Fibroblast of lung (primary cell): ENCODE measurements at regions not wholly inside any gene's neighbourhood (a gene's known extent, or its start where the extent isn't known, plus 50 kb on each side); places are given as distances from the start of the nearest gene placed in this dataset.
A peak's percentile ranks its signal among the peaks of the same experiment; 100 is the strongest.

Experiments
- DNase-seq, 2 donors: peaks; one replicate each; pipeline versions ENCODE4 v3.0.0 to v3.0.0-alpha.2; 2010; ENCODE audit warnings: low read depth in 2 of 2
- H2AFZ ChIP-seq: 2 replicates; pipeline ENCODE4 v1.5.1; 2012; ENCODE audit warnings: low read length, control low read depth, inconsistent platforms
- H3K27ac ChIP-seq: 2 replicates; pipeline ENCODE4 v1.5.1; 2011; ENCODE audit warnings: low read length, control low read depth; ENCODE audit not compliant: insufficient read depth
- H3K27me3 ChIP-seq: 2 replicates; pipeline ENCODE4 v1.5.1; 2011; ENCODE audit warnings: mild to moderate bottlenecking, low read length; ENCODE audit not compliant: control insufficient read depth, insufficient read depth
- H3K36me3 ChIP-seq: 2 replicates; pipeline ENCODE4 v1.5.1; 2011; ENCODE audit warnings: low read length; ENCODE audit not compliant: control insufficient read depth, insufficient read depth
- H3K4me1 ChIP-seq: 2 replicates; pipeline ENCODE4 v1.5.1; 2011; ENCODE audit warnings: low read length; ENCODE audit not compliant: control insufficient read depth, insufficient read depth; ENCODE audit errors: extremely low read depth
- H3K4me2 ChIP-seq: 2 replicates; pipeline ENCODE4 v1.5.1; 2011; ENCODE audit warnings: low read length, control low read depth; ENCODE audit not compliant: insufficient read depth; ENCODE audit errors: extremely low read depth
- H3K4me3 ChIP-seq, 4 experiments: fragments of 200-600 bp in 1 of 4; sonication (generic) in 1 of 4; replicated peaks in 1 of 4; 2 replicates each; pipeline ENCODE4 v1.5.1; 2011 to 2016; ENCODE audit warnings: low read length in 4 of 4, low read depth in 3 of 4, mild to moderate bottlenecking in 3 of 4, control low read depth in 2 of 4, inconsistent platforms in 1 of 4, mixed read lengths in 1 of 4; ENCODE audit not compliant: insufficient read depth in 1 of 4; ENCODE audit errors: control extremely low read depth in 1 of 4
- H3K79me2 ChIP-seq: 2 replicates; pipeline ENCODE4 v1.5.1; 2012; ENCODE audit warnings: mild to moderate bottlenecking, low read length, inconsistent platforms; ENCODE audit not compliant: control insufficient read depth, insufficient read depth
- H3K9ac ChIP-seq: 2 replicates; pipeline ENCODE4 v1.5.1; 2011; ENCODE audit warnings: mild to moderate bottlenecking, low read length, control low read depth; ENCODE audit not compliant: insufficient read depth
- H3K9me3 ChIP-seq: 2 replicates; pipeline ENCODE4 v1.5.1; 2012; ENCODE audit warnings: low read depth, low read length; ENCODE audit not compliant: control insufficient read depth, insufficient read depth
- H4K20me1 ChIP-seq: 2 replicates; pipeline ENCODE4 v1.5.1; 2011; ENCODE audit warnings: low read length; ENCODE audit not compliant: control insufficient read depth, insufficient read depth; ENCODE audit errors: extremely low read depth
- CTCF ChIP-seq, 2 donors: IDR thresholded peaks in 1 of 2; conservative IDR thresholded peaks in 1 of 2; 1 replicate in 1 of 2; 2 replicates in 1 of 2; pipeline ENCODE4 v1.5.1; 2011 to 2012; ENCODE audit warnings: low read length in 2 of 2, control low read depth in 1 of 2, inconsistent platforms in 1 of 2, low read depth in 1 of 2, mild to moderate bottlenecking in 1 of 2
- EZH2 ChIP-seq: IDR thresholded peaks from 2 replicates; pipeline ENCODE4 v1.5.1; 2012; ENCODE audit warnings: low read length, control low read depth, mild to moderate bottlenecking; ENCODE audit errors: missing control alignments

- no peaks in the 10 kb centered on the region for H3K4me1 ChIP-seq
- H3K9me3 ChIP-seq, result no peaks in the 10 kb centered on the region
- no peak overlapping the region for H3K27ac ChIP-seq
- TF ChIP-seq EZH2 (no peak), CTCF (conservative IDR thresholded peaks at IDR 0.05 in 1 of 2, IDR thresholded peaks at IDR 0.05 in 1 of 2; ENCODE audit: low read depth in 1 of 2, low read length in 2 of 2) (no peak)
- no peak overlapping the region for H3K4me3 ChIP-seq
- H3K36me3 ChIP-seq, result no peaks in the 10 kb centered on the region
- H3K9ac ChIP-seq, result no peak overlapping the region
- H3K4me2 ChIP-seq, result no peak overlapping the region
- no peaks in the 10 kb centered on the region for H4K20me1 ChIP-seq
- H2AFZ ChIP-seq, result no peak overlapping the region
- no peaks in the 10 kb centered on the region for H3K27me3 ChIP-seq
- H3K79me2 ChIP-seq, result no peaks in the 10 kb centered on the region
- peak; percentile 7 to 34 for DNase-seq
Observed at GRCh38 chr3:147797095-147797494, 387.9 kb downstream of the ZIC1 start.

- no peaks in the 10 kb centered on the region for H3K9me3 ChIP-seq
- H4K20me1 ChIP-seq, result no peaks in the 10 kb centered on the region
- H3K4me1 ChIP-seq, result no peaks in the 10 kb centered on the region
- TF ChIP-seq EZH2, result no peak
- TF ChIP-seq CTCF (conservative IDR thresholded peaks at IDR 0.05 in 1 of 2, IDR thresholded peaks at IDR 0.05 in 1 of 2; ENCODE audit: low read depth in 1 of 2, low read length in 2 of 2), result no peak
- H3K27me3 ChIP-seq, result no peaks in the 10 kb centered on the region
- H3K4me2 ChIP-seq, result no peak overlapping the region
- no peak overlapping the region for H3K27ac ChIP-seq
- H2AFZ ChIP-seq, result no peak overlapping the region
- H3K36me3 ChIP-seq, result no peaks in the 10 kb centered on the region
- H3K9ac ChIP-seq, result no peak overlapping the region
- H3K4me3 ChIP-seq, result no peak overlapping the region
- H3K79me2 ChIP-seq, result no peaks in the 10 kb centered on the region
- no peak for DNase-seq
Observed at GRCh38 chr3:147799601-147800000, 390.4 kb downstream of the ZIC1 start.

- no peak overlapping the region for H3K27ac ChIP-seq
- H4K20me1 ChIP-seq, result no peaks in the 10 kb centered on the region
- no peak overlapping the region for H3K4me3 ChIP-seq
- no peak overlapping the region for H2AFZ ChIP-seq
- no peaks in the 10 kb centered on the region for H3K9me3 ChIP-seq
- H3K4me2 ChIP-seq, result no peak overlapping the region
- H3K9ac ChIP-seq, result no peak overlapping the region
- TF ChIP-seq CTCF (conservative IDR thresholded peaks at IDR 0.05 in 1 of 2, IDR thresholded peaks at IDR 0.05 in 1 of 2; ENCODE audit: low read depth in 1 of 2, low read length in 2 of 2) (no peak), EZH2 (no peak)
- no peaks in the 10 kb centered on the region for H3K4me1 ChIP-seq
- no peaks in the 10 kb centered on the region for H3K27me3 ChIP-seq
- DNase-seq, result peak in 1 of 2 donors; percentile 6
- no peaks in the 10 kb centered on the region for H3K79me2 ChIP-seq
- H3K36me3 ChIP-seq, result no peaks in the 10 kb centered on the region
Observed at GRCh38 chr3:147807776-147808175, 398.6 kb downstream of the ZIC1 start.
